Endodermal cell (in vitro differentiated cells): ENCODE measurements at regions not wholly inside any gene's neighbourhood (a gene's known extent, or its start where the extent isn't known, plus 50 kb on each side); places are given as distances from the start of the nearest gene placed in this dataset.

ENCODE experiments used
- DNase-seq: peaks from one replicate; pipeline ENCODE4 v3.0.0-alpha.2; 2017
- H3K27ac ChIP-seq: 2 replicates; pipeline ENCODE4 v1.5.1; 2013; ENCODE audit warnings: mild to moderate bottlenecking, low read depth, low read length, moderate library complexity
- H3K27me3 ChIP-seq: 2 replicates; pipeline ENCODE4 v1.6.1; 2013; ENCODE audit warnings: mild to moderate bottlenecking, low read length, moderate library complexity; ENCODE audit not compliant: insufficient read depth, control insufficient read depth, poor library complexity, severe bottlenecking
- H3K36me3 ChIP-seq: 2 replicates; pipeline ENCODE4 v1.7.0; 2013; ENCODE audit warnings: mild to moderate bottlenecking, low read length, moderate library complexity; ENCODE audit not compliant: control insufficient read depth, insufficient read depth
- H3K4me1 ChIP-seq: one replicate; pipeline ENCODE4 v1.7.0; 2013; ENCODE audit warnings: low read length; ENCODE audit not compliant: control insufficient read depth, insufficient read depth
- H3K4me3 ChIP-seq: 2 replicates; pipeline ENCODE4 v1.5.1; 2013; ENCODE audit warnings: mild to moderate bottlenecking, low read length, moderate library complexity
- H3K9ac ChIP-seq: 2 replicates; pipeline ENCODE4 v1.6.1; 2013; ENCODE audit warnings: mild to moderate bottlenecking, low read length, moderate library complexity; ENCODE audit not compliant: poor library complexity, severe bottlenecking; ENCODE audit errors: extremely low read depth
- H3K9me3 ChIP-seq: 2 replicates; pipeline ENCODE4 v1.6.1; 2013; ENCODE audit warnings: mild to moderate bottlenecking, low read length, moderate library complexity; ENCODE audit not compliant: control insufficient read depth
- H3K27ac Mint-ChIP-seq: 2 replicates; pipeline ENCODE4 v1.8.0; 2020; ENCODE audit warnings: mixed read lengths
- H3K27me3 Mint-ChIP-seq: 2 replicates; pipeline ENCODE4 v1.8.0; 2021; ENCODE audit warnings: mild to moderate bottlenecking, mixed read lengths; ENCODE audit not compliant: insufficient read depth
- H3K36me3 Mint-ChIP-seq: 2 replicates; pipeline ENCODE4 v1.8.0; 2020; ENCODE audit warnings: low read depth, mixed read lengths
- H3K4me1 Mint-ChIP-seq: 2 replicates; pipeline ENCODE4 v1.8.0; 2020; ENCODE audit warnings: mixed read lengths
- H3K4me3 Mint-ChIP-seq: 2 replicates; pipeline ENCODE4 v1.8.0; 2020; ENCODE audit warnings: mild to moderate bottlenecking, moderate library complexity, mixed read lengths
- H3K9me3 Mint-ChIP-seq: 2 replicates; pipeline ENCODE4 v1.8.0; 2020; ENCODE audit warnings: mild to moderate bottlenecking, mixed read lengths
- WGBS, 2 experiments: methylation state at CpG; one replicate each; pipeline versions ENCODE4 v1.1.5 to v1.1.7; 2013; ENCODE audit warnings: missing lambda C conversion rate in 2 of 2, mixed read lengths in 1 of 2; ENCODE audit not compliant: insufficient coverage in 1 of 2, insufficient read length in 1 of 2; 5-methylcytosine and 5-hydroxymethylcytosine counted together
- TF ChIP-seq, protein P1 (sequence below): fragments of 200-600 bp; sonication (generic); conservative IDR thresholded peaks from 2 replicates; pipeline ENCODE4 v1.5.0; 2021; ENCODE audit warnings: antibody characterized with exemption, mild to moderate bottlenecking

DNA sequence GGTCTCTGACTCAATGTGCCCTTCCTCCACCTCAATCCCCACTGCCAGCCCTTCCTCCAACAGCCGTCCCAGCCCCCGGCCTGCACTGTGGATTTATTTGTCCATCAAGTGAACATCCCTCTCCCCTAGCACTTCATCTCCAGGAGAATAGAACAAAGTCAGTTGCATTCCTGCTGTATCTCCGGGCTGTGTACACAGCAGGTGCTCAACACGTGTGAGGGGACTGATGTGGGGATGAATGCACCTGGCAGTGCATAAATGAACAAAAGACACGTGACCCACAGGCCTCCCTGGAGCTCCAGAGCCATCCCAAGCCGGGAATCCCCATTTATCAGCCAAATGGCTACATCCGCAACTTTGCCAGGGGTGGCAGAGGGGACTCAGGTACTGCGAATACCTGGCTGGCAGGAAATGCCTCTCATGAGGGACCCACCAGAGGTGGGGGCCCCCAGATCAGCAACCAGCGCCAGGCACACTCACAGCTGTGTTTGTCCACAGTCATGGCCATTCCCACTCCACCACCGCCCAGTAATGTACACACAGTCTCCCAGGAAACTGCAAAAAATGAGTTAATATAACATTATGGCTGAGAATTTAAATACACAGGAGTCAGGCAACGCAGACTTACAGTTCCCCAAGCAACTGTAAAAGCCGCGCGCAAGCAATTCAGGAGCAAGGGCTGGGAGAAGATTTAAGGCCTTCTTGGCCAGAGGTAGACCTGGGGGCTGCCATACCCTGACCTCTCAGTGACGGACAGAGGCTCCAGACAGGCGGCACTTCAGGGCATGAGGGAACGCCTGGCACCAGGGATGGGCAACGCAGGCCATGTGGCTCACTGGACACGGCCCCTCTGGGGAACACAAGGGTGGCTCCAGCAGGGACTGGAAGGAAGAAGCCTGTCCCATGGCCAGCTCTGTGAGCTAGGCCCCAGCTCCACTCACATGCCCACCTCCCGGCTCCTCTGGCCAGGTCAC lies 50.3 kb upstream of the TCF20 start:
- H3K9me3 Mint-ChIP-seq: no peaks in the 10 kb centered on the region
- peaks cover 6% of the 10 kb centered on the region for H3K36me3 Mint-ChIP-seq
- peaks cover 18% of the 10 kb centered on the region for H3K4me1 Mint-ChIP-seq
- H3K4me3 Mint-ChIP-seq: no peak overlapping the region
- Histone ChIP-seq H3K36me3 (no peaks in the 10 kb centered on the region), H3K4me1 (no peaks in the 10 kb centered on the region), H3K27me3 (no peaks in the 10 kb centered on the region), H3K9me3 (no peaks in the 10 kb centered on the region), H3K27ac (no peak overlapping the region), H3K4me3 (no peak overlapping the region), H3K9ac (no peak overlapping the region)
- 87 to 88% methylated on average over 16 to 20 of the region's 20 CpGs for WGBS, 2 experiments
- no peaks in the 10 kb centered on the region for H3K27me3 Mint-ChIP-seq
- TF ChIP-seq, protein P1, sequence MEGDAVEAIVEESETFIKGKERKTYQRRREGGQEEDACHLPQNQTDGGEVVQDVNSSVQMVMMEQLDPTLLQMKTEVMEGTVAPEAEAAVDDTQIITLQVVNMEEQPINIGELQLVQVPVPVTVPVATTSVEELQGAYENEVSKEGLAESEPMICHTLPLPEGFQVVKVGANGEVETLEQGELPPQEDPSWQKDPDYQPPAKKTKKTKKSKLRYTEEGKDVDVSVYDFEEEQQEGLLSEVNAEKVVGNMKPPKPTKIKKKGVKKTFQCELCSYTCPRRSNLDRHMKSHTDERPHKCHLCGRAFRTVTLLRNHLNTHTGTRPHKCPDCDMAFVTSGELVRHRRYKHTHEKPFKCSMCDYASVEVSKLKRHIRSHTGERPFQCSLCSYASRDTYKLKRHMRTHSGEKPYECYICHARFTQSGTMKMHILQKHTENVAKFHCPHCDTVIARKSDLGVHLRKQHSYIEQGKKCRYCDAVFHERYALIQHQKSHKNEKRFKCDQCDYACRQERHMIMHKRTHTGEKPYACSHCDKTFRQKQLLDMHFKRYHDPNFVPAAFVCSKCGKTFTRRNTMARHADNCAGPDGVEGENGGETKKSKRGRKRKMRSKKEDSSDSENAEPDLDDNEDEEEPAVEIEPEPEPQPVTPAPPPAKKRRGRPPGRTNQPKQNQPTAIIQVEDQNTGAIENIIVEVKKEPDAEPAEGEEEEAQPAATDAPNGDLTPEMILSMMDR: no peak
- no peak for DNase-seq
- no peak overlapping the region for H3K27ac Mint-ChIP-seq
